ENCODE measurements at regions not wholly inside any gene's neighbourhood (a gene's known extent, or its start where the extent isn't known, plus 50 kb on each side); places are given as distances from the start of the nearest gene placed in this dataset.

DNA sequence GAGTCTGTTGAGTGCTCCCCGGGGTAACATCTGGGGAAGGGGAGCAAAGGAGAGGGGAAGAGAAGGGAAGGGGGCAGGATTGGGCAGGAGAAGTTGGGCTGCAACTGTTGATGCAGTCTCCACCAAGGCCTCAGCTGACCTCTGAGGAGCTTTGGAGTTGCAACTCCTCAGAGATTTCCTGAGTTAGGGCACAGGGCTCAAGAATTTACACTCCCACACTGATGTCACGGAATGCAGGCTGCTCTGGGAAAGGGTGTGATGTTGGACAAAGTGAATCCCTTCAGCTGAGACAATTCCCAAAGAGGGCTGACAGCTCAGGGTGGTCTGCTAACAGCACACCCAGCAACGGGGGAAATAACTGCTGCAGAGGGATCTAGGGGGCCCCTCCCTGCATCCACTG is 295.6 kb downstream of the PCNX1 start:
- no peaks in the 10 kb centered on the region for H3K27me3 ChIP-seq
- DNase-seq (ENCODE audit: extremely low spot score) = no peak
- 62% methylated on average over 3 of the region's 3 CpGs for WGBS
- H3K27ac ChIP-seq (replicated peaks in 1 of 4) = no peak overlapping the region
- intact Hi-C loops (cut with DNase I) = no loop called here
- no peak for TF ChIP-seq EP300 (IDR thresholded peaks at IDR 0.05)
- no peak for TF ChIP-seq POLR2AphosphoS5 (IDR thresholded peaks at IDR 0.05)
- TF ChIP-seq, protein P1, sequence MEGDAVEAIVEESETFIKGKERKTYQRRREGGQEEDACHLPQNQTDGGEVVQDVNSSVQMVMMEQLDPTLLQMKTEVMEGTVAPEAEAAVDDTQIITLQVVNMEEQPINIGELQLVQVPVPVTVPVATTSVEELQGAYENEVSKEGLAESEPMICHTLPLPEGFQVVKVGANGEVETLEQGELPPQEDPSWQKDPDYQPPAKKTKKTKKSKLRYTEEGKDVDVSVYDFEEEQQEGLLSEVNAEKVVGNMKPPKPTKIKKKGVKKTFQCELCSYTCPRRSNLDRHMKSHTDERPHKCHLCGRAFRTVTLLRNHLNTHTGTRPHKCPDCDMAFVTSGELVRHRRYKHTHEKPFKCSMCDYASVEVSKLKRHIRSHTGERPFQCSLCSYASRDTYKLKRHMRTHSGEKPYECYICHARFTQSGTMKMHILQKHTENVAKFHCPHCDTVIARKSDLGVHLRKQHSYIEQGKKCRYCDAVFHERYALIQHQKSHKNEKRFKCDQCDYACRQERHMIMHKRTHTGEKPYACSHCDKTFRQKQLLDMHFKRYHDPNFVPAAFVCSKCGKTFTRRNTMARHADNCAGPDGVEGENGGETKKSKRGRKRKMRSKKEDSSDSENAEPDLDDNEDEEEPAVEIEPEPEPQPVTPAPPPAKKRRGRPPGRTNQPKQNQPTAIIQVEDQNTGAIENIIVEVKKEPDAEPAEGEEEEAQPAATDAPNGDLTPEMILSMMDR (IDR thresholded peaks at IDR 0.05) = no peak
- no peak for TF ChIP-seq POLR2A (IDR thresholded peaks at IDR 0.05; ENCODE audit: low read depth)
- peaks cover 0 to 9% (median 5%) of the 10 kb centered on the region in 4 donors for H3K4me1 ChIP-seq
- no peak overlapping the region for H3K4me3 ChIP-seq
- no peaks in the 10 kb centered on the region for H3K36me3 ChIP-seq
- no peaks in the 10 kb centered on the region for H3K9me3 ChIP-seq

DNA sequence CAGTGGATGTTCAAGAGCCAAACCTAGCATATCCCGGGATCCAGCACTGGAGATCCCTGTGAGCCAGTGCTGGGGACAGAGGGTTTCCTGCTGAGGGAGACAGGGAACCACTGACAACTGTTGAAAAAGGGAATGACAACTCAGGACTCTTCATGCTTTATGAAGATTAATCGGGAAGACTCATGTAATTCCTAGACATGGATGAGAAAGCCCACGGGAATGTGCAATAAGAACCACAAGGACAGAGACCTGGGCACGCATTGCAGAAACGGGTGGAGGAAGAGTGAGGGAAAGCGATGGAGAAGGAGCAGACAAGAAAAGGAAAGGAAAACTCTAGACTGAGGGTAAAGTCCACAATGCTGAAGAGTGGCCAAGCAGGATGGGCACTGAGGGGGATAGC is 296.0 kb downstream of the PCNX1 start:
- no peaks in the 10 kb centered on the region for H3K27me3 ChIP-seq
- intact Hi-C loops (cut with DNase I) = no loop called here
- no peak overlapping the region for H3K27ac ChIP-seq (replicated peaks in 1 of 4)
- no peaks in the 10 kb centered on the region for H3K9me3 ChIP-seq
- no peaks in the 10 kb centered on the region for H3K36me3 ChIP-seq
- DNase-seq (ENCODE audit: extremely low spot score) = no peak
- whole genome bisulfite sequencing = 91% methylated on average over 6 of the region's 6 CpGs
- H3K4me3 ChIP-seq = no peak overlapping the region
- TF ChIP-seq, protein P1 (IDR thresholded peaks at IDR 0.05) = no peak
- no peak for TF ChIP-seq POLR2A (IDR thresholded peaks at IDR 0.05; ENCODE audit: low read depth)
- TF ChIP-seq EP300 (IDR thresholded peaks at IDR 0.05) = no peak
- peaks cover 0 to 9% (median 5%) of the 10 kb centered on the region in 4 donors for H3K4me1 ChIP-seq

DNA sequence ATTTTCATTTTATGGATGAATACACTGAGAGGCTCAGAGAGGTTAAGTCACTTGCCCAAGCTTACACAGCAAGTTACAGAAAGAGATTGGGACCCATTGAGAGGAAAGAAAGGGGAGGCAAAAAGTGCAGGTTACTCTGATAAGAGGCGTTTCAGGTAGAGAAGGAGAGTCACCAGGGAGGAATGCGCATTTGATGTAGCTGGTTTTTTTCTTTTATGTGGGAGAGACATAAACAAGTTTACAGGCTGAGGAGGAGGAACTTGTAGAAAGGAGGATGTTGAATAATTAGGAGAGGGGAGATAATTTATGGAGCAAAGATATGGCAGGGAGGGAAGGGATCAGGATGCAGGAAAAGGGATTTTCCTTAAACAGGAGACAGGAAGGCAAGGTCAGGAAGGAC is 297.0 kb downstream of the PCNX1 start:
- Histone ChIP-seq H3K36me3 (no peaks in the 10 kb centered on the region), H3K4me3 (no peak overlapping the region), H3K9me3 (no peaks in the 10 kb centered on the region), H3K4me1 (peaks cover 0 to 9% (median 5%) of the 10 kb centered on the region in 4 donors), H3K27me3 (no peaks in the 10 kb centered on the region), H3K27ac (replicated peaks in 1 of 4) (no peak overlapping the region)
- no peak for DNase-seq (ENCODE audit: extremely low spot score)
- 89% methylated on average over 2 of the region's 2 CpGs for WGBS
- intact Hi-C loops (cut with DNase I) = no loop called here
- no peak for TF ChIP-seq POLR2A (IDR thresholded peaks at IDR 0.05; ENCODE audit: low read depth)
- TF ChIP-seq EP300 (IDR thresholded peaks at IDR 0.05) = no peak
- TF ChIP-seq, protein P1 (IDR thresholded peaks at IDR 0.05) = no peak
- no peak for TF ChIP-seq POLR2AphosphoS5 (IDR thresholded peaks at IDR 0.05)

DNA sequence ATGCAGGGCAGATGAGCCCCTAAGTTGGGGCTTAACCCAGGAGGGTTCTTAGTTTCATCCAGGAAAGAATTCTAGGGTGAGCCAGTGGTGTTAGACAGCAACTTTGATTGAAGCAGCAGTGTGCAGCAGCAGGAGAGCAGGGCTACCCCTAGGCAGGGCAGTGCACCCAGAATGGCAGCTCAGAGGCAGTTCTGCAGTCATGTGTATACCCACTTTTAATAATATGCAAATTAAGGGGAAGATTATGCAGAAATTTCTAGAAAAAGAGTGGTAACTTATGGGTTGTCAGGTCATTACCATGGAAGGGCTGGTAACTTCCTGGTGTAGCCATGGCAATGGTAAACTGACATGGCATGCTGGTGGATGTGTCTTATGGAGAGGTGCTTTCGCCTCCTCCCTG is 297.5 kb downstream of the PCNX1 start:
- intact Hi-C loops (cut with DNase I) = no loop called here
- H3K4me3 ChIP-seq = no peak overlapping the region
- WGBS = 77% methylated on average over 1 of the region's 1 CpG

DNA sequence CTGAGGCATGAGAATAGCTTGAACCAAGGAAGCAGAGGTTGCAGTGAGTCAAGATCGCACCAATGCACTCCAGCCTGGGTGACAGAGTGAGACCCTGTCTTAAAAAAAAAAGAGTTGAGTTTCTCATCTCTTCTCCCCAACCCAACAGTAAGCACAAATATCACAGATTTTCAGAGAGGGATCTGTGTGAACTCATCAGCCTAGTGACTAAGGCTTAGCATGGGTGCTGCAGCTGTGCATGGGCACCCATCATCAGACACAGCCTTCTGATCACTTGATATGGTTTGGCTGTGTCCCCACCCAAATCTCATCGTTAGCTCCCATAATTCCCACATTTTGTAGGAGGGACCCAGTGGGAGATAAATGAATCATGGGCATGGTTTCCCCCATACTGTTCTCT is 298.9 kb downstream of the PCNX1 start:
- intact Hi-C loops (cut with DNase I) = no loop called here
- H3K4me1 ChIP-seq = peaks cover 0 to 9% (median 5%) of the 10 kb centered on the region in 4 donors
- DNase-seq (ENCODE audit: extremely low spot score) = no peak
- WGBS = 93% methylated on average over 2 of the region's 2 CpGs
- H3K9me3 ChIP-seq = no peaks in the 10 kb centered on the region
- no peak overlapping the region for H3K27ac ChIP-seq (replicated peaks in 1 of 4)
- no peaks in the 10 kb centered on the region for H3K27me3 ChIP-seq
- no peak overlapping the region for H3K4me3 ChIP-seq
- no peak for TF ChIP-seq POLR2AphosphoS5 (IDR thresholded peaks at IDR 0.05)
- TF ChIP-seq, protein P1 (IDR thresholded peaks at IDR 0.05) = no peak
- TF ChIP-seq EP300 (IDR thresholded peaks at IDR 0.05) = no peak
- no peak for TF ChIP-seq POLR2A (IDR thresholded peaks at IDR 0.05; ENCODE audit: low read depth)
- H3K36me3 ChIP-seq = no peaks in the 10 kb centered on the region

More for the DNA sequence above, 297.5 kb downstream of the PCNX1 start:
- TF ChIP-seq, protein P1 (IDR thresholded peaks at IDR 0.05) = no peak
- TF ChIP-seq POLR2AphosphoS5 (IDR thresholded peaks at IDR 0.05) = no peak
- TF ChIP-seq POLR2A (IDR thresholded peaks at IDR 0.05; ENCODE audit: low read depth) = no peak
- Histone ChIP-seq H3K4me1 (peaks cover 0 to 9% (median 5%) of the 10 kb centered on the region in 4 donors), H3K27ac (replicated peaks in 1 of 4) (no peak overlapping the region), H3K27me3 (no peaks in the 10 kb centered on the region), H3K9me3 (no peaks in the 10 kb centered on the region), H3K36me3 (no peaks in the 10 kb centered on the region)
- no peak for DNase-seq (ENCODE audit: extremely low spot score)

Data from esophagus muscularis mucosa (tissue), 4 donors.